Neuronal stem cell (in vitro differentiated cells): ENCODE measurements at regions not wholly inside any gene's neighbourhood (a gene's known extent, or its start where the extent isn't known, plus 50 kb on each side); places are given as distances from the start of the nearest gene placed in this dataset.

Experiments
- DNase-seq: peaks from one replicate; pipeline ENCODE4 v3.0.0-alpha.2; 2013; ENCODE audit warnings: low spot score
- H2AFZ ChIP-seq: one replicate; pipeline ENCODE4 v1.6.1; 2013; ENCODE audit warnings: mild to moderate bottlenecking, low read length, inconsistent platforms
- H2AK5ac ChIP-seq: 2 replicates; pipeline ENCODE4 v1.6.1; 2013; ENCODE audit warnings: low read depth, mild to moderate bottlenecking, inconsistent platforms, low read length, moderate library complexity, mixed read lengths
- H2BK120ac ChIP-seq: 2 replicates; pipeline ENCODE4 v1.6.1; 2013; ENCODE audit warnings: low read depth, mild to moderate bottlenecking, inconsistent platforms, low read length, moderate library complexity, mixed read lengths
- H2BK12ac ChIP-seq: one replicate; pipeline ENCODE4 v1.6.1; 2013; ENCODE audit warnings: low read length, inconsistent platforms
- H2BK15ac ChIP-seq: 2 replicates; pipeline ENCODE4 v1.6.1; 2013; ENCODE audit warnings: mild to moderate bottlenecking, low read length, inconsistent platforms, mixed read lengths
- H2BK5ac ChIP-seq: one replicate; pipeline ENCODE4 v1.6.1; 2013; ENCODE audit warnings: inconsistent platforms, mild to moderate bottlenecking, low read length, moderate library complexity
- H3K14ac ChIP-seq: one replicate; pipeline ENCODE4 v1.6.1; 2013; ENCODE audit warnings: low read length, inconsistent platforms
- H3K18ac ChIP-seq: 2 replicates; pipeline ENCODE4 v1.6.1; 2013; ENCODE audit warnings: low read length, inconsistent platforms
- H3K23ac ChIP-seq: 2 replicates; pipeline ENCODE4 v1.6.1; 2013; ENCODE audit warnings: low read depth, mild to moderate bottlenecking, mixed read lengths, low read length, inconsistent platforms; ENCODE audit not compliant: poor library complexity
- H3K27ac ChIP-seq: replicated peaks from 3 replicates; pipeline ENCODE4 v1.5.1; 2013; ENCODE audit warnings: low read length, inconsistent platforms
- H3K27me3 ChIP-seq, 3 experiments: 2 replicates each; pipeline ENCODE4 v1.6.1; 2013; ENCODE audit warnings: low read length in 3 of 3, mild to moderate bottlenecking in 2 of 3, inconsistent platforms in 1 of 3, low read depth in 1 of 3, mixed read lengths in 1 of 3, moderate library complexity in 1 of 3; ENCODE audit not compliant: control insufficient read depth in 3 of 3, insufficient read depth in 3 of 3
- H3K36me3 ChIP-seq, 2 donors: replicated peaks in 1 of 2; 2 replicates each; pipeline ENCODE4 v1.6.1; 2013; ENCODE audit warnings: low read length in 2 of 2; ENCODE audit not compliant: control insufficient read depth in 2 of 2, insufficient read depth in 2 of 2
- H3K4ac ChIP-seq: 2 replicates; pipeline ENCODE4 v1.6.1; 2013; ENCODE audit warnings: inconsistent platforms, mild to moderate bottlenecking, low read length, moderate library complexity
- H3K4me1 ChIP-seq, 2 donors: 1 replicate in 1 of 2; 2 replicates in 1 of 2; pipeline ENCODE4 v1.6.1; 2013; ENCODE audit warnings: low read length in 2 of 2, low read depth in 1 of 2; ENCODE audit not compliant: control insufficient read depth in 2 of 2, insufficient read depth in 1 of 2
- H3K4me2 ChIP-seq: one replicate; pipeline ENCODE4 v1.6.1; 2013; ENCODE audit warnings: mild to moderate bottlenecking, low read length, inconsistent platforms; ENCODE audit not compliant: insufficient read depth, poor library complexity, severe bottlenecking
- H3K4me3 ChIP-seq, 2 donors: 2 replicates each; pipeline ENCODE4 v1.5.1; 2013; ENCODE audit warnings: low read length in 2 of 2, mild to moderate bottlenecking in 2 of 2, inconsistent platforms in 1 of 2, moderate library complexity in 1 of 2
- H3K79me1 ChIP-seq: one replicate; pipeline ENCODE4 v1.6.1; 2013; ENCODE audit warnings: low read depth, mild to moderate bottlenecking, inconsistent platforms, low read length, moderate library complexity
- H3K9ac ChIP-seq: one replicate; pipeline ENCODE4 v1.6.1; 2013; ENCODE audit warnings: mild to moderate bottlenecking, low read depth, low read length, inconsistent platforms; ENCODE audit not compliant: poor library complexity
- H3K9me3 ChIP-seq, 2 donors: replicated peaks in 1 of 2; 2 replicates each; pipeline versions ENCODE3 to v1.6.1; 2013; ENCODE audit warnings: low read length in 2 of 2, mild to moderate bottlenecking in 2 of 2, inconsistent platforms in 1 of 2, low read depth in 1 of 2, mixed read lengths in 1 of 2, moderate library complexity in 1 of 2; ENCODE audit not compliant: control insufficient read depth in 2 of 2, insufficient read depth in 1 of 2
- H4K8ac ChIP-seq: one replicate; pipeline ENCODE4 v1.6.1; 2013; ENCODE audit warnings: low read depth, mild to moderate bottlenecking, inconsistent platforms, low read length, moderate library complexity
- H4K91ac ChIP-seq: one replicate; pipeline ENCODE4 v1.6.1; 2013; ENCODE audit warnings: low read length, low read depth, mild to moderate bottlenecking, inconsistent platforms; ENCODE audit not compliant: poor library complexity
- WGBS, 2 donors: extraction: QIAGEN DNeasy Blood & Tissue Kit; methylation state at CpG; one replicate each; pipeline ENCODE4 v1.1.7; 2013; ENCODE audit warnings: missing lambda C conversion rate in 2 of 2, mixed read lengths in 1 of 2; ENCODE audit not compliant: insufficient read length in 2 of 2, insufficient replicate concordance in 1 of 2; ENCODE audit errors: extremely low coverage in 2 of 2; 5-methylcytosine and 5-hydroxymethylcytosine counted together

DNA sequence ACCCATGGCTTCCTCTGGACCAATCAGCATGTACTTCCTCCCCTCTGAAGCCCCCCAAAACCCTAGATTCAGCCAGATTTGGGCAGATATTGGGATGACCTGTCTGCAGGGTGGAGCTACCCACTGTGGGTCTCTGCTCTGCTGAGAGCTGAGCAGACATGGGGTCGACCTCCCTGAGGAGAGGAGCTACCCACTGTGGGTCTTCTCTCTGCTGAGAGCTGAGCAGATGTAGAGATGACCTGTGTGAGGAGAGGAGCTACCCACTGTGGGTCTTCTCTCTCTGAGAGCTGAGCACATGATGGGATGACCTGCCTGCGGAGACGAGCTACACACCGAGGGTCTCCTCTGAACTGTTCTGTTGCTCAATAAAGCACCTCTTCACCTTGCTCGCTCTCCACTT, 89.6 kb downstream of the CAVIN4 start:
- Histone ChIP-seq H2AFZ (no peak overlapping the region), H4K91ac (no peak overlapping the region), H2BK120ac (no peak overlapping the region), H3K9me3 (peaks cover 0 to 6% of the 10 kb centered on the region in 2 donors), H3K4ac (no peak overlapping the region), H3K23ac (no peak overlapping the region), H3K14ac (no peak overlapping the region), H3K9ac (no peak overlapping the region), H2BK5ac (no peak overlapping the region), H2BK15ac (no peak overlapping the region), H3K27ac (no peak overlapping the region), H3K79me1 (no peaks in the 10 kb centered on the region), H3K4me1 (peaks cover 0 to 2% of the 10 kb centered on the region in 2 donors), H2AK5ac (no peak overlapping the region), H3K4me3 (no peak overlapping the region), H4K8ac (peak overlapping the region; percentile 72), H2BK12ac (no peak overlapping the region), H3K18ac (no peak overlapping the region), H3K27me3 (no peaks in the 10 kb centered on the region), H3K4me2 (no peak overlapping the region), H3K36me3 (no peaks in the 10 kb centered on the region)
- WGBS, 2 donors = no CpG with 5 or more reads among the region's 5 CpGs
- no peak for DNase-seq

DNA sequence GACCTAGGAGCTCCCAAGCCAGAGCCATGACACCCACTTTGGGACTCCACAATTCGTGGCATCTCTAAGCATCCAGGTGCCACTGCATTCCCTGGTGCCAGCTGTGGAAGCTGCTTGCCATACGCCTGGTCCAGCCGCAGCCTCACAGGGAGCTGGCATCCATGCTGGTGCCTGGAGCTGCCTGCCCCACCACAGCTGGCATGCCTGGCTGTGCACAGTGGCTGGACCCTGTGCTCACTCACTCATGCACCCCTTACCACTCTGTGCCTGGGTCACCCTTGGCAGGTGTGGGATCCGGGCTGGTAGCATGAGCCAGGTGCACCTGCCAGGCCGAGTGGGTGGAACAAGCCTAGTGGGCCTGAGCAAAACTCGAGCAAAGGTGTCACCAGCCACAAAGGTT, 90.1 kb downstream of the CAVIN4 start:
- peaks cover 0 to 2% of the 10 kb centered on the region in 2 donors for H3K4me1 ChIP-seq
- H4K8ac ChIP-seq = peak overlapping the region; percentile 56
- no peak overlapping the region for H3K9ac ChIP-seq
- no peak overlapping the region for H3K4me2 ChIP-seq
- no peaks in the 10 kb centered on the region for H3K27me3 ChIP-seq
- H2BK5ac ChIP-seq = no peak overlapping the region
- H2BK12ac ChIP-seq = no peak overlapping the region
- peak overlapping the region; percentile 75 for H3K23ac ChIP-seq
- no peak overlapping the region for H3K4me3 ChIP-seq
- WGBS, 2 donors = no CpG with 5 or more reads among the region's 6 CpGs
- peak overlapping the region; percentile 27 for H3K18ac ChIP-seq
- H2AFZ ChIP-seq = no peak overlapping the region
- no peak overlapping the region for H2BK15ac ChIP-seq
- no peak overlapping the region for H2BK120ac ChIP-seq
- no peak overlapping the region for H2AK5ac ChIP-seq
- no peak overlapping the region for H3K27ac ChIP-seq
- DNase-seq = no peak
- no peak overlapping the region for H3K4ac ChIP-seq
- H3K9me3 ChIP-seq = peaks cover 0 to 6% of the 10 kb centered on the region in 2 donors
- H3K14ac ChIP-seq = no peak overlapping the region
- no peak overlapping the region for H4K91ac ChIP-seq
- no peaks in the 10 kb centered on the region for H3K79me1 ChIP-seq
- H3K36me3 ChIP-seq = no peaks in the 10 kb centered on the region

- no peak overlapping the region for H3K4me2 ChIP-seq
- H3K18ac ChIP-seq = no peak overlapping the region
- H3K9ac ChIP-seq = no peak overlapping the region
- DNase-seq = no peak
- WGBS, 2 donors = no CpG with 5 or more reads among the region's 8 CpGs
- no peak overlapping the region for H3K4ac ChIP-seq
- H2BK15ac ChIP-seq = no peak overlapping the region
- H4K8ac ChIP-seq = no peak overlapping the region
- no peak overlapping the region for H3K4me3 ChIP-seq
- no peak overlapping the region for H2AFZ ChIP-seq
- H2BK12ac ChIP-seq = no peak overlapping the region
- H2AK5ac ChIP-seq = no peak overlapping the region
- no peak overlapping the region for H4K91ac ChIP-seq
- H3K4me1 ChIP-seq = peaks cover 0 to 2% of the 10 kb centered on the region in 2 donors
- no peak overlapping the region for H3K23ac ChIP-seq
- H3K14ac ChIP-seq = no peak overlapping the region
- H2BK5ac ChIP-seq = no peak overlapping the region
- H2BK120ac ChIP-seq = no peak overlapping the region
- H3K36me3 ChIP-seq = no peaks in the 10 kb centered on the region
- H3K79me1 ChIP-seq = no peaks in the 10 kb centered on the region
- H3K27me3 ChIP-seq = no peaks in the 10 kb centered on the region
- H3K9me3 ChIP-seq = peaks cover 0 to 6% of the 10 kb centered on the region in 2 donors
- H3K27ac ChIP-seq = no peak overlapping the region
Observed at GRCh38 chr9:100669968-100670367, 92.1 kb downstream of the CAVIN4 start.

- no peak overlapping the region for H2AFZ ChIP-seq
- H3K27me3 ChIP-seq = no peaks in the 10 kb centered on the region
- no peak overlapping the region for H3K18ac ChIP-seq
- no peaks in the 10 kb centered on the region for H3K36me3 ChIP-seq
- no peak overlapping the region for H3K23ac ChIP-seq
- no peak for DNase-seq
- H2BK12ac ChIP-seq = no peak overlapping the region
- H4K8ac ChIP-seq = no peak overlapping the region
- no peak overlapping the region for H2BK15ac ChIP-seq
- H4K91ac ChIP-seq = no peak overlapping the region
- no peaks in the 10 kb centered on the region for H3K79me1 ChIP-seq
- H2AK5ac ChIP-seq = no peak overlapping the region
- no peak overlapping the region for H3K4me2 ChIP-seq
- peaks cover 0 to 6% of the 10 kb centered on the region in 2 donors for H3K9me3 ChIP-seq
- H3K4me1 ChIP-seq = peaks cover 0 to 2% of the 10 kb centered on the region in 2 donors
- no peak overlapping the region for H3K9ac ChIP-seq
- H3K4me3 ChIP-seq = no peak overlapping the region
- no peak overlapping the region for H3K4ac ChIP-seq
- H2BK120ac ChIP-seq = no peak overlapping the region
- WGBS, 2 donors = no CpG with 5 or more reads among the region's 2 CpGs
- H2BK5ac ChIP-seq = no peak overlapping the region
- H3K14ac ChIP-seq = no peak overlapping the region
- no peak overlapping the region for H3K27ac ChIP-seq
Observed at GRCh38 chr9:100670719-100671118, 92.8 kb downstream of the CAVIN4 start.
